ENCODE measurements at regions not wholly inside any gene's neighbourhood (a gene's known extent, or its start where the extent isn't known, plus 50 kb on each side); places are given as distances from the start of the nearest gene placed in this dataset.

DNA sequence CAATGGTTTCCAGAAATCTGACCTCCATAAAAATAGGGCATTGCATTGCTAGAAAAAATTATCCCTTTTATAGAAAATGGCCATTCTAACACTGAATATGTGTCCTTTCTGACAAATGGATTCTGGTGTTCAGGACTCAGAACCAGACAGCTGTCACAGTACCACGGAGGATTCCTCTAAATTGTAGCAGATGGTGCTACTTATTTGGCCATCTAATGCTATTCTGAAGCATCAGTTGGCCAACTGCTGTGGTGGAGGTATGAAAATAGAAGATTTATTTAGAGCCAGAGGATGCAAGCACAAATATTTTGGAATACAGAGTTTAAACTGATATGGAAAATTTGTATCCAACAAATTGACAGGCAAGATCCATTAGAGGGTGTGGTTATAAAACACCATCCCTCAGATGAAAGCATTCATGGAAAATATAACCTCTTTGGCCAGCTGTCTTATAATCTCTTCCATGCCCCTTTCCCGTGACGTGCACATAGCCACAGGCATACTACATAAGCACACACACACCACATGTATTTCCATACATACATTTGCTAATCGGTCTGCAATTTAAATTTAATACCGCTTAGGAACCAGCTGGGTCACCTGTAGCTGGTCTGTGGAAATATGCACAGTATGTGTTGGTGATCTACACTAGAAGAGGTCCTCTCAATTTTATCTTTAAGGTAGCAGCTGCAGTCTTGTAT, 302.7 kb upstream of the KCNMB2 start:
- DNase-seq (ENCODE audit: insufficient read length, low spot score), result no peak
- FAIRE-seq, result no peak
- TF ChIP-seq TAF1 (IDR thresholded peaks at IDR 0.05; ENCODE audit: low read depth, low read length) (no peak), POU2F2 (IDR thresholded peaks at IDR 0.05; ENCODE audit: low read depth, low read length) (no peak), PAX5 (IDR thresholded peaks at IDR 0.05; ENCODE audit: insufficient read depth, low read length, severe bottlenecking) (no peak)

DNA sequence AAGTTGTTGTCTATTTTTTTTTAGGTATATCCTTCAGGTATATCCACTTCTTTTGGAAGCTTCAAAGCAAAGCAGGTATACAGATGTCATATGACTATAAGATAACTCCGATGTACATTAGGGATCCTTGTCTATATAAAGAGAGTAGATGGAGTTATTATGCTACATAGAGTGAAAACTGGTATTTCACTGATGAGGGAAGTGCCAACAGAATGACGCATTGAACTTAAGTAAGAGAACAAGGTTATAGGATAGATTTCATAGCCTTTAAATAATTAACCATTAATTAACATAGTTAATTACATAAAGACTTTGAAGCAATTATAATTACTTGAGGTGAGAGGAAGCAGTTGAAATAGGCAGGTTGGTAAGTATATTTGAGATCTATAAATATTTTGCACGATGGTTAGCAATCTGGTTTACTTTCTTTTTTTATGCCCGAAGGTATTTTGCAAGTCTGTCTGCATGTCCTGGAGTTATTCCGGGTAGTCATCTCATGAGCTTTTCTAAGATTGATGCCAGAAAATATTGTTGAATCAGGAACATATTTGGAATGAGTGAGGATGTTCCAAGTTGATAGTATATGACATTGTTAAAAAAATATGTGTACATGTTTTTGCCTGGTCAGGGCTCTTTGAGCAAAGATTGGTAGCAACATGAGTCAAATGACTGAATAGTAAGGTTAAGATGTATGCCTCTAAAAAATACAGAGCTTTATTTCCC, 299.5 kb upstream of the KCNMB2 start:
- TF ChIP-seq PAX5 (IDR thresholded peaks at IDR 0.05; ENCODE audit: insufficient read depth, low read length, severe bottlenecking), result no peak
- no peak for TF ChIP-seq POLR2AphosphoS5 (IDR thresholded peaks at IDR 0.05; ENCODE audit: low read depth, low read length)
- TF ChIP-seq SPI1 (IDR thresholded peaks at IDR 0.05; ENCODE audit: low read depth, low read length), result no peak
- TF ChIP-seq TAF1 (IDR thresholded peaks at IDR 0.05; ENCODE audit: low read depth, low read length), result no peak
- no peak for TF ChIP-seq POU2F2 (IDR thresholded peaks at IDR 0.05; ENCODE audit: low read depth, low read length)
- no peak for TF ChIP-seq POLR2A (IDR thresholded peaks at IDR 0.05; ENCODE audit: low read depth, low read length)
- DNase-seq (ENCODE audit: insufficient read length, low spot score) (no peak), FAIRE-seq (no peak)

DNA sequence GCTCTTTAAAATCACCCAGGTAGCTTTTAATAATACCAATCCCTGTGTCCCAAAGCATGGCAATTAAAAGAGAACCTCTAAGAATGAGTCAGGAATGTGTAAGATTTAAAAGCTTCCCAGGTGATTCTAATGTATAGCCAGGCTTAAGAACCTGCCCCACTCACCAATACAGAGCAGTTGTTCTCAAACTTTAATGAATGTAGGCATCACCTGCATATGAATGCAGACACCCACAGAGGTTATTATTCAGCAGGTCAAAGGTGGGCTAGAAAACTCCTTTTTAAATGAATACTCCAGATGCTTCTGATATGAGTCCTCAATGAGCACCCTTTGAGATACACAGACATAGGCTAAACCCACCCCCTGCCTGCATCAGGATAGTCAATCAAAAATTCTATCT, 298.1 kb upstream of the KCNMB2 start:
- FAIRE-seq (no peak), DNase-seq (ENCODE audit: insufficient read length, low spot score) (no peak)
- TF ChIP-seq POU2F2 (IDR thresholded peaks at IDR 0.05; ENCODE audit: low read depth, low read length) (no peak), PAX5 (IDR thresholded peaks at IDR 0.05; ENCODE audit: insufficient read depth, low read length, severe bottlenecking) (no peak), SPI1 (IDR thresholded peaks at IDR 0.05; ENCODE audit: low read depth, low read length) (no peak), TAF1 (IDR thresholded peaks at IDR 0.05; ENCODE audit: low read depth, low read length) (no peak), POLR2AphosphoS5 (IDR thresholded peaks at IDR 0.05; ENCODE audit: low read depth, low read length) (no peak), POLR2A (IDR thresholded peaks at IDR 0.05; ENCODE audit: low read depth, low read length) (no peak)

DNA sequence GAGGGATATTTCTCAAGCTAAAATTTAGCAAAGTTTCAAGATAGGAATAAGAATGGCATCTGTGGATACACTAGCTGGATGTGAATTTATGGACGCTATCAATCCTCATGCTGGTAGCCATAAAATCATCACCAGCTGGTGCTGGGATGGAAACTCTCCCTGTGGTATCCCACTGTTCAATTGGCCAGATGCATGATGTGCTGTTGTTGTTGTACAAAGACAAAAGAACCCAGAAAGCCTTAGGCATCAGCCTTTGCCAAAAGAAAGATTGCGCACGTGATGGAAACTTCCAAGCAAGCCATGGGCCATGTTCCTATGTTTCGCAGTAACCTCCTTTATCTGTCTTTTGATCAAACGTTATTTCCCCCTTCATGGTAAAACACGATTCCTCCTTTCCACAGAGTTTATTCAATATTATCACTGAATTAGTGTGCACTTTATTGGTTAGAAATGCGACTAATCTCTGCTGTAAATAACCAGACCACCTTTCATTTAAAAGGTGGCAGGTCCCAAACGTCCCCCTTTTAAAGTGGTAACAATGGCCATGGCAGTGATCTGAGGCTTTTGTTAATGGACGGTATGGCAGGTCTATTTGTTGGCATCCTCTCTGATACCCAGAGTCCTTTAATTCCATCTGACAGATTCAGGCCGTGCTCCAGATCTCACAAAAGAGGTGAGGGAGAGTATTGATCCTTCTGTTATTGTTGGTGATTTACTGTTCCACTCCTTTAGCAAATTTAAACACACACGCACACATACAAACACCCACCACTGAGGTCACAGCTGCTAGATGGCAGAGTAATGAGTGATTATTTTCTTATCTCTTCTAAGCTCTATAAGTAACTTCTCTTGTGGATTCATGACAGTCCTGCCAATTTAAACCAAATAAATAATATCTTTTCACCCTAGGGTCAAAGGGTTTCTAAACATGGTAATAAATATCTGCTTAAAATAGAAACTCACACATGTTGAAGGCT, 291.2 kb upstream of the KCNMB2 start:
- FAIRE-seq (no peak), DNase-seq (ENCODE audit: insufficient read length, low spot score) (no peak)
- TF ChIP-seq SPI1 (IDR thresholded peaks at IDR 0.05; ENCODE audit: low read depth, low read length) (no peak), POLR2A (IDR thresholded peaks at IDR 0.05; ENCODE audit: low read depth, low read length) (no peak), PAX5 (IDR thresholded peaks at IDR 0.05; ENCODE audit: insufficient read depth, low read length, severe bottlenecking) (no peak), TAF1 (IDR thresholded peaks at IDR 0.05; ENCODE audit: low read depth, low read length) (no peak), POU2F2 (IDR thresholded peaks at IDR 0.05; ENCODE audit: low read depth, low read length) (no peak), POLR2AphosphoS5 (IDR thresholded peaks at IDR 0.05; ENCODE audit: low read depth, low read length) (no peak)

DNA sequence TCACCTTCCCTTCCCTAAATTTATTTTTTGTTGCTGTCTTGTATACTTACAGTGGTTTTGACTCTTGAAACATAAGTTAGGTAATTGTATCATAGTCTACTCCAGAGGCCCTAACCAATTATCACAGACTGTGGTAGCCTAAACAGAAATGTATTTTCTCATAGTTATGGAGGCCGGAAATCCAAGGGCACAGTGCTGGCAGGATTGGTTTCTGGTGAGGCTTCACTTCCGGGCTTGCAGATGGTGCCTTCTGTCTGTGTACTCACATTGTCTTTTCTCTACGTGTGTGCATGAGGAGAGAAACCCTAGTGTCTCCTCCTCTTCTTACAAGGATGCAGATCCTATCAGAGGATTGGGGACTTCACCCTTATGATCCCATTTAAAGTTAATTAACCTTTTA, 290.2 kb upstream of the KCNMB2 start:
- no peak for FAIRE-seq
- DNase-seq (ENCODE audit: insufficient read length, low spot score), result no peak
- TF ChIP-seq POLR2A (IDR thresholded peaks at IDR 0.05; ENCODE audit: low read depth, low read length) (no peak), POU2F2 (IDR thresholded peaks at IDR 0.05; ENCODE audit: low read depth, low read length) (no peak)

DNA sequence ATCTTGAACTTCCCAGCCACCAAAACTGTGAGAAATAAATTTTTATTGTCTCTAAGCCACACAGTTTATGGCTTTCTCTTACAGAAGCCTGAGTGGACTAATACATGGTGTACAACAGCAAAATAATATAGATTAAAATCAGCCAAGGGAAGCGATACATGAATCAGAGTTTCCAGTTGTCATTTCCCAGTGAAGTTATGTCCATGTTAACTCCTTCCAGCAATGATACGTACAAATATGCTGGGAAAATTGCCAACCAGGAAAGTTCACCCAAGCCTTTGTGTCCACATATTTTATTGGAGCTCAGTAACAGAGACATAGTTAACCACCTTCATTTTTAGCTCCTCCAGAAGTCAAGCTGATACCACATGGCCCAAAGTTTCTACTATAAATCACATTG, 280.9 kb upstream of the KCNMB2 start:
- TF ChIP-seq POLR2A (IDR thresholded peaks at IDR 0.05; ENCODE audit: low read depth, low read length) (no peak), PAX5 (IDR thresholded peaks at IDR 0.05; ENCODE audit: insufficient read depth, low read length, severe bottlenecking) (no peak), SPI1 (IDR thresholded peaks at IDR 0.05; ENCODE audit: low read depth, low read length) (no peak), POU2F2 (IDR thresholded peaks at IDR 0.05; ENCODE audit: low read depth, low read length) (no peak), TAF1 (IDR thresholded peaks at IDR 0.05; ENCODE audit: low read depth, low read length) (no peak), POLR2AphosphoS5 (IDR thresholded peaks at IDR 0.05; ENCODE audit: low read depth, low read length) (no peak)
- FAIRE-seq (no peak), DNase-seq (ENCODE audit: insufficient read length, low spot score) (no peak)

DNA sequence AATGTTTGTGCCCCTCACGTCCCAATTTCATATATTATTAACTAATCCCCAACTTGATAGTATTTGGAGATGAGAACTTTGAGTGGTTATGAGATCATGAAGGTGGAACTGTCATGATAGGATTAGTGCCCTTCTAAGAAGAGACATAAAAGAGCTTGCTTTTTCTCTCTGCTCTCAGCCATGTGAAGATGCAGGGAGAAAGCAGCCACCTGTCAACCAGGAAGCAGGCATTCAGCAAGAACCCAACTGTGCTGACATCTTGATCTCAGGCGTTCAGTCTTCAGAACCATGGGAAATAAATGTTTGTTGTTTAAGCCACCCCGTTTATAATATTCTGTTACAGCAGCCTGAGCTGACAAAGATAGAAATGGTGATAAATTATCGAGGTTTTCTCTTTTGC, 278.7 kb upstream of the KCNMB2 start:
- TF ChIP-seq PAX5 (IDR thresholded peaks at IDR 0.05; ENCODE audit: insufficient read depth, low read length, severe bottlenecking) (no peak), TAF1 (IDR thresholded peaks at IDR 0.05; ENCODE audit: low read depth, low read length) (no peak), POLR2A (IDR thresholded peaks at IDR 0.05; ENCODE audit: low read depth, low read length) (no peak), POU2F2 (IDR thresholded peaks at IDR 0.05; ENCODE audit: low read depth, low read length) (no peak), SPI1 (IDR thresholded peaks at IDR 0.05; ENCODE audit: low read depth, low read length) (no peak), POLR2AphosphoS5 (IDR thresholded peaks at IDR 0.05; ENCODE audit: low read depth, low read length) (no peak)
- DNase-seq (ENCODE audit: insufficient read length, low spot score) (no peak), FAIRE-seq (no peak)

DNA sequence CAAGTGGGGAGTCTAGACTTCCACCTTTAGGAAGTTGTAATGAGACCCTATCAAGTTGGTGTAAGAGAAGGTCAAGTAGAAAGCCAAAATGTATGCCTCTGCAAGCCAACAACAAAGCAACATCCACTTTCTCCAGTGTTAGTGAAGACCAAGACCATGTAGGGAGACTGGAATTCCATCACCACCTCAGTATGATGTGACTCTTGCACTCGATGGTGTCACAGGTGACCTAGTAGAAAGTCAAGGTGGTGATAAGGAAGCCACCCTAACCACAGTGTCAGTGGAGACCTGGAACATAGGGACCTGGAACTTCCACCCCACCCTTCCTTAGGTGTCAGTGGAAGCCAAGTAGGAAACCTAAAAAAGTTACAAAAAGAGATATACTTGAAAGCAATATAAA, 278.1 kb upstream of the KCNMB2 start:
- TF ChIP-seq POU2F2 (IDR thresholded peaks at IDR 0.05; ENCODE audit: low read depth, low read length), result no peak
- FAIRE-seq (no peak), DNase-seq (ENCODE audit: insufficient read length, low spot score) (no peak)

DNA sequence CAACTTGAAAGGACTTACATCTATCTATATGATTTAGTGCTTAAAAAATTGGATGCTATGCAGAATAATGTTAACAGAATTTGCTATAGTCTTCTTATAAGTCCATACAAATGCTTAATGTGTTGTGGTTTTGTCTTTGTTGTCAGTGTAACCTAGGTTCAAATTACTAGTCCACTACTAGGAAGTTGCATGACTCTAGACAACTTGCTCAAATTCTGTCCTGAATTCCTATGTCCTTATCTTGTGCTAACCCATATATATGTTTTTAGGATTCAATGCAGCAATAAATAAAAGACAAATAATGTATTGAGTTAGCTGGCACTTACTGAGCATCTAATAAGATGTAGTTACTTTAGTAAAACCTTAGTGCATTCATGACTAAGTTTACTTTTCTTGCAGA, 276.5 kb upstream of the KCNMB2 start:
- DNase-seq (ENCODE audit: insufficient read length, low spot score) (no peak), FAIRE-seq (no peak)
- TF ChIP-seq POLR2AphosphoS5 (IDR thresholded peaks at IDR 0.05; ENCODE audit: low read depth, low read length) (no peak), POLR2A (IDR thresholded peaks at IDR 0.05; ENCODE audit: low read depth, low read length) (no peak), SPI1 (IDR thresholded peaks at IDR 0.05; ENCODE audit: low read depth, low read length) (no peak), TAF1 (IDR thresholded peaks at IDR 0.05; ENCODE audit: low read depth, low read length) (no peak), PAX5 (IDR thresholded peaks at IDR 0.05; ENCODE audit: insufficient read depth, low read length, severe bottlenecking) (no peak), POU2F2 (IDR thresholded peaks at IDR 0.05; ENCODE audit: low read depth, low read length) (no peak)

Data from GM12891 (cell line).